ENCODE measurements at regions not wholly inside any gene's neighbourhood (a gene's known extent, or its start where the extent isn't known, plus 50 kb on each side); places are given as distances from the start of the nearest gene placed in this dataset.

DNA sequence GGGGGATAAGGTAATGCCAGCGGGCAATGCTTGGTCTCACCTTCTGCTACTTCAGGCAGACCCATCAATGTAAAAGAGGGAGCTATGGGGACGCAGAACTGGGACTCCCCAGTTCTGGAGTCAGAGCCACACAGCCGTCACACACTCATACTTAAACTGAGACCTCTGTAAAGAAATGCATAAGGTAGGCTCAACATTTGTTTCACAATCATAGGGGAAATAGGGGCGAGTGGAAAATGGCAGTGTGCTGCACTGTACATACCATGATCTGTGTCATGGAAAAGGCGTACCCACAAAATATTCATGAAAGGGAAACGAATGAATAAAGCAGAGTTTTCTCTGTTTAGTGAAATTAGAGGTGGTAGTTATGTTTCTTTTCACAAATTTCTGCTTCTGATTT, 318.0 kb upstream of the NPVF start:
- TF ChIP-seq, protein P1, sequence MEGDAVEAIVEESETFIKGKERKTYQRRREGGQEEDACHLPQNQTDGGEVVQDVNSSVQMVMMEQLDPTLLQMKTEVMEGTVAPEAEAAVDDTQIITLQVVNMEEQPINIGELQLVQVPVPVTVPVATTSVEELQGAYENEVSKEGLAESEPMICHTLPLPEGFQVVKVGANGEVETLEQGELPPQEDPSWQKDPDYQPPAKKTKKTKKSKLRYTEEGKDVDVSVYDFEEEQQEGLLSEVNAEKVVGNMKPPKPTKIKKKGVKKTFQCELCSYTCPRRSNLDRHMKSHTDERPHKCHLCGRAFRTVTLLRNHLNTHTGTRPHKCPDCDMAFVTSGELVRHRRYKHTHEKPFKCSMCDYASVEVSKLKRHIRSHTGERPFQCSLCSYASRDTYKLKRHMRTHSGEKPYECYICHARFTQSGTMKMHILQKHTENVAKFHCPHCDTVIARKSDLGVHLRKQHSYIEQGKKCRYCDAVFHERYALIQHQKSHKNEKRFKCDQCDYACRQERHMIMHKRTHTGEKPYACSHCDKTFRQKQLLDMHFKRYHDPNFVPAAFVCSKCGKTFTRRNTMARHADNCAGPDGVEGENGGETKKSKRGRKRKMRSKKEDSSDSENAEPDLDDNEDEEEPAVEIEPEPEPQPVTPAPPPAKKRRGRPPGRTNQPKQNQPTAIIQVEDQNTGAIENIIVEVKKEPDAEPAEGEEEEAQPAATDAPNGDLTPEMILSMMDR (IDR thresholded peaks at IDR 0.05) = no peak
- TF ChIP-seq POLR2A (IDR thresholded peaks at IDR 0.05) = no peak
